Activated naive CD4-positive, alpha-beta T cell treated with anti-CD3 and anti-CD28 coated beads for 36 hours (primary cell): ENCODE measurements at regions not wholly inside any gene's neighbourhood (a gene's known extent, or its start where the extent isn't known, plus 50 kb on each side); places are given as distances from the start of the nearest gene placed in this dataset.

ENCODE experiments used
- CTCF ChIA-PET: fragments of 350-600 bp; sonication (Branson Sonifier 250); formaldehyde crosslinking; loops from one replicate; lab custom pipeline; 2021; ENCODE audit warnings: antibody characterized with exemption; lab: Charles Lee
- DNase-seq: peaks from one replicate; pipeline ENCODE4 v3.0.0-alpha.2; 2020
- H3K27ac Mint-ChIP-seq: one replicate; pipeline ENCODE4 v1.8.0; 2021; ENCODE audit warnings: mild to moderate bottlenecking, mixed read lengths
- H3K27me3 Mint-ChIP-seq: one replicate; pipeline ENCODE4 v1.8.0; 2021; ENCODE audit warnings: low read depth, mixed read lengths
- H3K36me3 Mint-ChIP-seq: one replicate; pipeline ENCODE4 v1.8.0; 2021; ENCODE audit warnings: low read depth, mixed read lengths
- H3K4me1 Mint-ChIP-seq: one replicate; pipeline ENCODE4 v1.8.0; 2021; ENCODE audit warnings: low read depth, mixed read lengths
- H3K4me3 Mint-ChIP-seq: one replicate; pipeline ENCODE4 v1.8.0; 2021; ENCODE audit warnings: mild to moderate bottlenecking, moderate library complexity, mixed read lengths
- H3K9me3 Mint-ChIP-seq: one replicate; pipeline ENCODE4 v1.8.0; 2021; ENCODE audit warnings: mixed read lengths
- intact Hi-C: fragments of 100-400 bp; cut with micrococcal nuclease; formaldehyde crosslinking; loops from one replicate; pipeline ENCODE4 v1.15.1; 2023

GRCh38 chr2:19426144-19426543, 67.7 kb upstream of the OSR1 start:
- intact Hi-C loops, result no loop called here
- CTCF ChIA-PET, result no interaction called here
- H3K9me3 Mint-ChIP-seq, result no peaks in the 10 kb centered on the region

DNA sequence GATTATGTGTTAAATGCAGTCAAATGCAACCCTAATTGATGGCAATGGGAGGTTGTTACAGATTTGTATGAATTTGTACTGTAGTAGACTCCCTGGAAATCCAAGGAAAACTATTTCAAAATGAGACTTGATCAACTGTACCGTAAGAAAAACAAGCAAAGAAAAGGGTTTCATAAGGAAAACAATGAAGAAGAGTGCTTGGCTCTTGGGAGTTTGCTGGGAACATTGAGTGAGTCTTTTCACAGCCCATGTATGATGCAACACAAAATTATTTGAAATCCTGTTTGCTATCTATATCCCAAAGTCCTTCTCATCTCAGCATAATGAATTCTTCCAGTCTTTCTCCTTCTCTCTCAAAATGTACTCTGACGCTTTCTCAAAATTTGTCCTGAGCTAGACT, 67.0 kb upstream of the OSR1 start:
- no peaks in the 10 kb centered on the region for H3K4me1 Mint-ChIP-seq
- CTCF ChIA-PET, result no interaction called here
- H3K27ac Mint-ChIP-seq, result no peak overlapping the region
- H3K4me3 Mint-ChIP-seq, result no peak overlapping the region
- H3K9me3 Mint-ChIP-seq, result no peaks in the 10 kb centered on the region
- H3K36me3 Mint-ChIP-seq, result no peaks in the 10 kb centered on the region
- H3K27me3 Mint-ChIP-seq, result peaks cover 21% of the 10 kb centered on the region
- intact Hi-C loops, result no loop called here
- DNase-seq, result no peak

More at GRCh38 chr2:19426144-19426543, 67.7 kb upstream of the OSR1 start:
- no peak for DNase-seq
- H3K4me3 Mint-ChIP-seq, result no peak overlapping the region
- H3K4me1 Mint-ChIP-seq, result no peaks in the 10 kb centered on the region
- H3K27me3 Mint-ChIP-seq, result peaks cover 24% of the 10 kb centered on the region
- no peak overlapping the region for H3K27ac Mint-ChIP-seq
- H3K36me3 Mint-ChIP-seq, result no peaks in the 10 kb centered on the region

DNA sequence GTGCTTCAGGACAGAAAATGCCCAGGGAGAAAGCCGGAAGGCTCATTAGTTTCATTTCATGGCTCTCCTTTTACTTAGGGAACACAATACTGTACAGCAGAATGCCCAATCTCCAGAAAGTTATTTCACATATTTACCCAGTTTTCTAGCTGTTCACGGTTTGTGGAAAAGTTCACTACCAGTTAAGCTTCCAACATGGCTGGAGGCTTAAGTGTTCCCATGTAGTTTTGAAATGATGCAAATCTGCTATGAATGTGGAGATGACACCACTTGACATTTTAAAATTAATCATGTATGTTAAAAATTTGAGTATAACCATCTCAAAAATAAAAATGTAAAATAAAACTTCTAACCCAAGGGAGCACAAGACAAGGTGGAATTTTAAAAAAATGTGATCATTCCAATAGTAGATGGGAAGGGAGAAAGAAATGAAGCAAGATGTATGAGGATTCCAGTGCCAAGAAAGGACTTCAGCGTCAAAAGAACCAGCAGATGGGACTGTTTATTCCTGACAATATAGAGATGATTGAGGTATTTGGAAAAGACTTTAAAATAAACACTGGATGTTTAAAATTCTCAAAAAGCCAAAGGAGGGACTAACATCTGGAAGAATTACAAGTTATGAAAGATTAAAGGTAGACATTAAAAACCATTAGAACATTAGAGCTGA, 60.9 kb upstream of the OSR1 start:
- no peaks in the 10 kb centered on the region for H3K4me1 Mint-ChIP-seq
- no peak for DNase-seq
- CTCF ChIA-PET, result no interaction called here
- peaks cover 19% of the 10 kb centered on the region for H3K27me3 Mint-ChIP-seq
- H3K9me3 Mint-ChIP-seq, result no peaks in the 10 kb centered on the region
- H3K4me3 Mint-ChIP-seq, result no peak overlapping the region
- no peak overlapping the region for H3K27ac Mint-ChIP-seq
- no peaks in the 10 kb centered on the region for H3K36me3 Mint-ChIP-seq
- intact Hi-C loops, result no loop called here

GRCh38 chr2:19416784-19417684, 58.6 kb upstream of the OSR1 start:
- Mint-ChIP-seq H3K27ac (no peak overlapping the region), H3K36me3 (no peaks in the 10 kb centered on the region), H3K4me3 (no peak overlapping the region), H3K27me3 (peaks cover 16% of the 10 kb centered on the region), H3K9me3 (peaks cover 2% of the 10 kb centered on the region), H3K4me1 (no peaks in the 10 kb centered on the region)
- no peak for DNase-seq
- CTCF ChIA-PET, result no interaction called here
- intact Hi-C loops, result no loop called here

GRCh38 chr2:19416083-19416482, 57.7 kb upstream of the OSR1 start:
- Mint-ChIP-seq H3K9me3 (peaks cover 3% of the 10 kb centered on the region), H3K27ac (no peak overlapping the region), H3K4me3 (no peak overlapping the region), H3K36me3 (no peaks in the 10 kb centered on the region), H3K27me3 (peaks cover 16% of the 10 kb centered on the region), H3K4me1 (no peaks in the 10 kb centered on the region)
- CTCF ChIA-PET, result no interaction called here
- intact Hi-C loops, result no loop called here
- DNase-seq, result no peak

GRCh38 chr2:19409046-19409445, 50.6 kb upstream of the OSR1 start:
- Mint-ChIP-seq H3K9me3 (peaks cover 5% of the 10 kb centered on the region), H3K36me3 (no peaks in the 10 kb centered on the region), H3K4me1 (no peaks in the 10 kb centered on the region), H3K4me3 (no peak overlapping the region), H3K27me3 (peaks cover 12% of the 10 kb centered on the region), H3K27ac (no peak overlapping the region)
- intact Hi-C loops, result no loop called here
- no peak for DNase-seq
- CTCF ChIA-PET, result no interaction called here

- no peak overlapping the region for H3K4me3 Mint-ChIP-seq
- intact Hi-C loops, result no loop called here
- peaks cover 12% of the 10 kb centered on the region for H3K27me3 Mint-ChIP-seq
- no peaks in the 10 kb centered on the region for H3K36me3 Mint-ChIP-seq
- no peak for DNase-seq
- no peaks in the 10 kb centered on the region for H3K4me1 Mint-ChIP-seq
- H3K9me3 Mint-ChIP-seq, result peaks cover 5% of the 10 kb centered on the region
- H3K27ac Mint-ChIP-seq, result no peak overlapping the region
- CTCF ChIA-PET, result no interaction called here
These were observed 50.2 kb upstream of the OSR1 start for GRCh38 chr2:19408592-19408991.
